Prostate gland (tissue), 2 donors: ENCODE measurements at regions not wholly inside any gene's neighbourhood (a gene's known extent, or its start where the extent isn't known, plus 50 kb on each side); places are given as distances from the start of the nearest gene placed in this dataset.

Experiments used
- DNase-seq: peaks from one replicate; pipeline ENCODE4 v3.0.0-alpha.2; 2019; ENCODE audit warnings: low spot score
- H3K27ac ChIP-seq, 2 donors: fragments of 200-600 bp; sonication (generic); 2 replicates each; pipeline ENCODE4 v1.5.1; 2017 to 2019
- H3K27me3 ChIP-seq: fragments of 200-600 bp; sonication (generic); replicated peaks from 2 replicates; pipeline ENCODE4 v1.5.1; 2019; ENCODE audit not compliant: insufficient read depth
- H3K36me3 ChIP-seq, 2 donors: fragments of 200-600 bp; sonication (generic); 1 replicate in 1 of 2; 2 replicates in 1 of 2; pipeline versions ENCODE4 v1.5.1 to v1.8.1; 2017 to 2019
- H3K4me1 ChIP-seq: fragments of 200-600 bp; sonication (generic); replicated peaks from 2 replicates; pipeline ENCODE4 v1.5.1; 2019
- H3K4me3 ChIP-seq, 2 donors: fragments of 200-600 bp; sonication (generic); 2 replicates each; pipeline ENCODE4 v1.5.1; 2017 to 2019
- H3K9me3 ChIP-seq: fragments of 200-600 bp; sonication (generic); 2 replicates; pipeline ENCODE4 v1.5.1; 2017
- CTCF ChIP-seq, 4 experiments: fragments of 200-600 bp in 2 of 4; fragments of 450-650 bp in 2 of 4; sonication (generic) in 2 of 4; IDR thresholded peaks; 1 replicate in 3 of 4; 2 replicates in 1 of 4; pipeline ENCODE4 v1.5.1; 2016 to 2019; ENCODE audit warnings: antibody characterized with exemption in 4 of 4, mild to moderate bottlenecking in 2 of 4, moderate library complexity in 2 of 4
- POLR2A ChIP-seq: fragments of 450-650 bp; IDR thresholded peaks from one replicate; pipeline ENCODE4 v1.6.1; 2016; ENCODE audit warnings: antibody characterized with exemption, mild to moderate bottlenecking
- POLR2AphosphoS5 ChIP-seq: sonication (generic); formaldehyde crosslinking; IDR thresholded peaks from one replicate; pipeline ENCODE4 v1.6.1; 2017; ENCODE audit warnings: antibody characterized with exemption
- WGBS: methylation state at CpG from one replicate; pipeline ENCODE4 v1.1.5; 2018; 5-methylcytosine and 5-hydroxymethylcytosine counted together
- intact Hi-C: fragments of 100-400 bp; cut with DNase I; formaldehyde crosslinking; loops from one replicate; pipeline ENCODE4 v1.14.2; 2022

DNA sequence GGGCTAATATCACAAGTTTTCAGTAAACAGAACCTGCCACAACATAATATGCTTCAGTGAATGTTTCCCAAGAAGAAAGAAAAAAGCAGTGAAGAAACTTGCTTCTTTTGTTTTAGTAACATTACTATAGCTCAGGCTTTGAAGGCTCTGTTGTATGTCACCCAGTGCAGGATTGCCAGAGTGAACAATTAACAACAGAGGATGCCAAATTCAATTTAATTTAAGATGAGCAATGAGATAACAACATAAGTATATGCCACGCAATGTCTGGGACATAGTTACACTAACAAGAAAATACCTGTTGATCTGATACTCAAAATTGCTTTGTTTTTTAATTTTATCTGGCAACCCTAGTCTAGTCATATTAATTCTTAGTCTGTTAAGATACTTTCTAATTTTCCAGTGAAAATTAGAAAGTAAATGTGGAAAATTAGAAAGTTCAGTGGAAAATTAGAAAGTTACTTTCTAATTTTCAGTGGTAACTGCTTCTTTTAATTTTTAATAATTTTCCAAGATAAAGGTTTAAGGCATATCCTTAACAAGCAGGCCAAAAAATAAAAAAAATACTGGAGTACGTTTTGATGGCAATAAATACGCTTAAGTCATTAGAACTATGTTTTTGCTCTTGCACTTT lies 336.3 kb downstream of the SLITRK6 start:
- no peaks in the 10 kb centered on the region for H3K9me3 ChIP-seq
- WGBS = 79% methylated on average over 3 of the region's 3 CpGs
- H3K4me1 ChIP-seq = no peaks in the 10 kb centered on the region
- no peak overlapping the region for H3K4me3 ChIP-seq
- no peak for DNase-seq
- H3K36me3 ChIP-seq = no peaks in the 10 kb centered on the region
- H3K27me3 ChIP-seq = no peaks in the 10 kb centered on the region
- H3K27ac ChIP-seq = no peak overlapping the region
- intact Hi-C loops = no loop called here
- TF ChIP-seq POLR2A (no peak), CTCF (IDR thresholded peaks at IDR 0.05) (no peak), POLR2AphosphoS5 (no peak)

- Histone ChIP-seq H3K9me3 (no peaks in the 10 kb centered on the region), H3K36me3 (no peaks in the 10 kb centered on the region), H3K4me3 (no peak overlapping the region), H3K27ac (no peak overlapping the region), H3K27me3 (no peaks in the 10 kb centered on the region), H3K4me1 (no peaks in the 10 kb centered on the region)
- TF ChIP-seq POLR2AphosphoS5 (no peak), CTCF (IDR thresholded peaks at IDR 0.05) (no peak), POLR2A (no peak)
- no peak for DNase-seq
- 21% methylated on average over 1 of the region's 1 CpG for WGBS
- intact Hi-C loops = no loop called here
These were observed 337.6 kb downstream of the SLITRK6 start for GRCh38 chr13:85461621-85462020.

GRCh38 chr13:85445534-85445933 lies 353.7 kb downstream of the SLITRK6 start:
- Histone ChIP-seq H3K36me3 (no peaks in the 10 kb centered on the region), H3K4me1 (no peaks in the 10 kb centered on the region), H3K9me3 (no peaks in the 10 kb centered on the region), H3K27ac (no peak overlapping the region), H3K4me3 (no peak overlapping the region), H3K27me3 (no peaks in the 10 kb centered on the region)
- intact Hi-C loops = no loop called here
- no peak for DNase-seq
- TF ChIP-seq POLR2A = no peak
- TF ChIP-seq POLR2AphosphoS5 = no peak
- no peak for TF ChIP-seq CTCF (IDR thresholded peaks at IDR 0.05)

- Histone ChIP-seq H3K27ac (no peak overlapping the region), H3K9me3 (no peaks in the 10 kb centered on the region), H3K4me1 (no peaks in the 10 kb centered on the region), H3K36me3 (no peaks in the 10 kb centered on the region), H3K27me3 (no peaks in the 10 kb centered on the region), H3K4me3 (no peak overlapping the region)
- intact Hi-C loops = no loop called here
- no peak for TF ChIP-seq POLR2AphosphoS5
- no peak for TF ChIP-seq POLR2A
- TF ChIP-seq CTCF (IDR thresholded peaks at IDR 0.05) = no peak
- WGBS = 87% methylated on average over 1 of the region's 1 CpG
- no peak for DNase-seq
These were observed 357.2 kb downstream of the SLITRK6 start for GRCh38 chr13:85441975-85442374.

DNA sequence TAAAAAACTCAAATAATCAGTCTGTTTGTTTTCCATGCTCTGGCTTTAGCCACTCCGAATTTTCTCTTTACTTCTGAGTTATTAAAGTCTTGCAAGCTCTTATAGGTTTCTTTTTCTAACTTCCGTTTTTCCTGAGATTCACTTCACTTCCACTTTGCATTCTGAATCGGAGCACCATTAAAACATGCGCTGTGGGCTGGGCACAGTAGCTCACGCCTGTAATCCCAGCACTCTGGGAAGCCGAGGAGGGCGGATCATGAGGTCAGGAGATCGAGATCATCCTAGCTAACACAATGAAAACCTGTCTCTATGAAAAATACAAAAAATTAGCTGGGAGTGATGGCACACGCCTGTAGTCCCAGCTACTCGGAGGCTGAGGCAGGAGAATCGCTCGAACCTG lies 357.9 kb downstream of the SLITRK6 start:
- intact Hi-C loops = no loop called here

More for the DNA sequence above, 357.9 kb downstream of the SLITRK6 start:
- H3K27ac ChIP-seq = no peak overlapping the region
- no peaks in the 10 kb centered on the region for H3K9me3 ChIP-seq
- no peaks in the 10 kb centered on the region for H3K36me3 ChIP-seq
- 95% methylated on average over 12 of the region's 12 CpGs for WGBS
- H3K4me1 ChIP-seq = no peaks in the 10 kb centered on the region
- H3K27me3 ChIP-seq = no peaks in the 10 kb centered on the region
- TF ChIP-seq POLR2A (no peak), CTCF (IDR thresholded peaks at IDR 0.05) (no peak), POLR2AphosphoS5 (no peak)
- no peak overlapping the region for H3K4me3 ChIP-seq
- DNase-seq = no peak
